ENCODE measurements at regions not wholly inside any gene's neighbourhood (a gene's known extent, or its start where the extent isn't known, plus 50 kb on each side); places are given as distances from the start of the nearest gene placed in this dataset.

GRCh38 chr1:238438311-238439270, 547.9 kb upstream of the ZP4 start:
- TF ChIP-seq CTCF (IDR thresholded peaks at IDR 0.05): no peak
- no peak for TF ChIP-seq EP300 (IDR thresholded peaks at IDR 0.05)
- TF ChIP-seq POLR2A (IDR thresholded peaks at IDR 0.05): no peak
